ENCODE measurements at regions not wholly inside any gene's neighbourhood (a gene's known extent, or its start where the extent isn't known, plus 50 kb on each side); places are given as distances from the start of the nearest gene placed in this dataset.

GRCh38 chr15:88393719-88394519 lies 73.3 kb downstream of the MRPL46 start:
- 24% methylated on average over 6 of the region's 6 CpGs for WGBS (ENCODE audit: low lambda C conversion rate)
- Histone ChIP-seq H3K4me2 (no peak overlapping the region), H3K36me3 (replicated peaks in 1 of 2; ENCODE audit: control insufficient read depth in 1 of 2, insufficient read depth in 2 of 2, low read length in 1 of 2) (no peaks in the 10 kb centered on the region), H3K27me3 (ENCODE audit: insufficient read depth) (no peaks in the 10 kb centered on the region), H3K9me3 (no peaks in the 10 kb centered on the region), H3K4me3 (ENCODE audit: low read depth in 2 of 2, low read length in 1 of 2) (no peak overlapping the region), H3K79me2 (ENCODE audit: insufficient read depth) (no peaks in the 10 kb centered on the region), H3K4me1 (ENCODE audit: control insufficient read depth in 1 of 2, insufficient read depth in 2 of 2, low read depth in 1 of 2, low read length in 1 of 2) (no peaks in the 10 kb centered on the region), H3K27ac (ENCODE audit: low read depth in 2 of 2, low read length in 1 of 2) (no peak overlapping the region), H4K20me1 (ENCODE audit: insufficient read depth) (no peaks in the 10 kb centered on the region), H3F3A (replicated peaks; ENCODE audit: insufficient read depth) (no peaks in the 10 kb centered on the region), H2AFZ (ENCODE audit: low read depth) (no peak overlapping the region), H3K9me2 (no peaks in the 10 kb centered on the region), H3K9ac (no peak overlapping the region)
- TF ChIP-seq ZBTB33 (IDR thresholded peaks at IDR 0.05; ENCODE audit: borderline replicate concordance, low read depth) (no peak), MXI1 (IDR thresholded peaks at IDR 0.05; ENCODE audit: low read depth, low read length) (no peak), RFX5 (IDR thresholded peaks at IDR 0.05; ENCODE audit: low read length) (no peak), TEAD4 (IDR thresholded peaks at IDR 0.05; ENCODE audit: borderline replicate concordance, insufficient read depth) (no peak), RCOR1 (IDR thresholded peaks at IDR 0.05; ENCODE audit: low read length) (no peak), MEF2A (IDR thresholded peaks at IDR 0.05; ENCODE audit: borderline replicate concordance, low read depth) (no peak), GABPA (IDR thresholded peaks at IDR 0.05; ENCODE audit: low read depth) (no peak), SMC3 (IDR thresholded peaks at IDR 0.05; ENCODE audit: low read depth, low read length) (no peak), YY1 (IDR thresholded peaks at IDR 0.05; ENCODE audit: low read depth) (no peak), CTCF (IDR thresholded peaks at IDR 0.05) (no peak), EZH2phosphoT487 (IDR thresholded peaks at IDR 0.05; ENCODE audit: borderline replicate concordance, low read depth) (no peak), FOXM1 (IDR thresholded peaks at IDR 0.05; ENCODE audit: low read depth) (no peak), POLR2AphosphoS5 (IDR thresholded peaks at IDR 0.05; ENCODE audit: low read depth, low read length) (no peak), PBX3 (IDR thresholded peaks at IDR 0.05) (no peak), EP300 (IDR thresholded peaks at IDR 0.05; ENCODE audit: borderline replicate concordance in 1 of 2, low read depth in 1 of 2, low read length in 1 of 2) (no peak), RXRA (IDR thresholded peaks at IDR 0.05; ENCODE audit: borderline replicate concordance, low read depth) (no peak), RAD21 (IDR thresholded peaks at IDR 0.05; ENCODE audit: low read length) (no peak), REST (IDR thresholded peaks at IDR 0.05; ENCODE audit: low read depth, low read length) (no peak), IRF3 (IDR thresholded peaks at IDR 0.05; ENCODE audit: low read depth, low read length) (no peak)
- CTCF ChIA-PET, result interaction anchor here (1.0 kb wide), 1 partner anchor 119 kb away, joined by 4 read pairs; no protein-coding TSS in a partner anchor
- DNase-seq, result no peak
- POLR2A ChIA-PET, result no interaction called here

Data from SK-N-SH (cell line).